CD4-positive, alpha-beta T cell (primary cell): ENCODE measurements at regions not wholly inside any gene's neighbourhood (a gene's known extent, or its start where the extent isn't known, plus 50 kb on each side); places are given as distances from the start of the nearest gene placed in this dataset.

Experiments used
- ATAC-seq: fragments of 200-7000 bp; cut with Tn5 transposase; one replicate; pipeline ENCODE4 v1.10.0; 2022; ENCODE audit warnings: mild to moderate bottlenecking; ENCODE audit not compliant: poor library complexity
- CTCF ChIA-PET: fragments of 350-600 bp; sonication (Branson Sonifier 250); formaldehyde crosslinking; loops from one replicate; lab custom pipeline; 2021; ENCODE audit warnings: antibody characterized with exemption, inconsistent platforms; lab: Charles Lee
- POLR2A ChIA-PET: fragments of 350-600 bp; sonication (Branson Sonifier 250); formaldehyde crosslinking; loops from one replicate; lab custom pipeline; 2021; ENCODE audit warnings: antibody characterized with exemption, inconsistent platforms; lab: Charles Lee
- DNase-seq, 14 experiments: peaks; one replicate each; pipeline ENCODE4 v3.0.0-alpha.2; 2013 to 2020; ENCODE audit warnings: mixed read lengths in 2 of 14
- H3K27ac ChIP-seq, 2 donors: one replicate each; pipeline versions ENCODE4 v1.5.1 to v1.7.0; 2013; ENCODE audit warnings: low read length in 2 of 2, low read depth in 1 of 2, mild to moderate bottlenecking in 1 of 2
- H3K27me3 ChIP-seq, 2 experiments: 1 replicate in 1 of 2; 2 replicates in 1 of 2; pipeline versions ENCODE4 v1.6.1 to v1.7.0; 2013; ENCODE audit warnings: low read length in 2 of 2, control low read depth in 1 of 2, mild to moderate bottlenecking in 1 of 2, moderate library complexity in 1 of 2; ENCODE audit not compliant: insufficient read depth in 2 of 2, control insufficient read depth in 1 of 2
- H3K36me3 ChIP-seq: one replicate; pipeline ENCODE4 v1.6.1; 2013; ENCODE audit warnings: low read length, control low read depth; ENCODE audit not compliant: insufficient read depth
- H3K4me1 ChIP-seq: one replicate; pipeline ENCODE4 v1.6.1; 2013; ENCODE audit warnings: low read length, control low read depth; ENCODE audit not compliant: insufficient read depth
- H3K4me3 ChIP-seq: one replicate; pipeline ENCODE4 v1.5.1; 2013; ENCODE audit warnings: mild to moderate bottlenecking, low read length, moderate library complexity
- H3K9me3 ChIP-seq, 2 experiments: 1 replicate in 1 of 2; 2 replicates in 1 of 2; pipeline versions ENCODE4 v1.6.1 to v1.7.0; 2013; ENCODE audit warnings: low read length in 2 of 2, mild to moderate bottlenecking in 2 of 2, control low read depth in 1 of 2, moderate library complexity in 1 of 2; ENCODE audit not compliant: control insufficient read depth in 1 of 2, insufficient read depth in 1 of 2
- H3K27ac Mint-ChIP-seq: one replicate; pipeline ENCODE4 v1.8.0; 2020; ENCODE audit warnings: mixed read lengths
- H3K27me3 Mint-ChIP-seq: one replicate; pipeline ENCODE4 v1.8.0; 2021; ENCODE audit warnings: mixed read lengths
- H3K36me3 Mint-ChIP-seq: one replicate; pipeline ENCODE4 v1.8.0; 2021; ENCODE audit warnings: low read depth, mixed read lengths
- H3K4me1 Mint-ChIP-seq: one replicate; pipeline ENCODE4 v1.8.0; 2021; ENCODE audit warnings: low read depth, mixed read lengths
- H3K4me3 Mint-ChIP-seq: one replicate; pipeline ENCODE4 v1.8.0; 2020; ENCODE audit warnings: mild to moderate bottlenecking, mixed read lengths
- H3K9me3 Mint-ChIP-seq: one replicate; pipeline ENCODE4 v1.8.0; 2020; ENCODE audit warnings: mixed read lengths
- CTCF ChIP-seq: fragments of 200-600 bp; IDR thresholded peaks from one replicate; pipeline ENCODE4 v1.8.0; 2022; ENCODE audit warnings: antibody characterized with exemption, mild to moderate bottlenecking
- intact Hi-C, 2 experiments: fragments of 100-400 bp; cut with DNase I in 1 of 2; cut with micrococcal nuclease in 1 of 2; formaldehyde crosslinking; loops; one replicate each; pipeline versions ENCODE4 v1.15.1 to v1.9.0; 2023 to 2025; cut with DNase I, micrococcal nuclease

GRCh38 chr3:34626699-34627098 is 828.3 kb downstream of the PDCD6IP start:
- TF ChIP-seq CTCF = no peak

GRCh38 chr3:34634939-34635338 is 836.5 kb downstream of the PDCD6IP start:
- H3K9me3 ChIP-seq = peaks cover 0 to 11% of the 10 kb centered on the region in 2 experiments
- CTCF ChIA-PET = no interaction called here
- no peaks in the 10 kb centered on the region for H3K9me3 Mint-ChIP-seq
- TF ChIP-seq CTCF = no peak
- ATAC-seq = no peak
- no peak for DNase-seq
- no peaks in the 10 kb centered on the region for H3K4me1 ChIP-seq
- H3K27ac Mint-ChIP-seq = no peak overlapping the region
- no peak overlapping the region for H3K4me3 Mint-ChIP-seq
- no peaks in the 10 kb centered on the region for H3K36me3 ChIP-seq
- POLR2A ChIA-PET = no interaction called here
- H3K4me3 ChIP-seq = no peak overlapping the region
- H3K27me3 Mint-ChIP-seq = no peaks in the 10 kb centered on the region
- no peaks in the 10 kb centered on the region for H3K4me1 Mint-ChIP-seq
- no peak overlapping the region for H3K27ac ChIP-seq
- H3K36me3 Mint-ChIP-seq = no peaks in the 10 kb centered on the region
- intact Hi-C loops = no loop called here
- no peaks in the 10 kb centered on the region for H3K27me3 ChIP-seq

More at GRCh38 chr3:34626699-34627098, 828.3 kb downstream of the PDCD6IP start:
- ATAC-seq = no peak
- Histone ChIP-seq H3K27ac (no peak overlapping the region), H3K9me3 (no peaks in the 10 kb centered on the region), H3K27me3 (no peaks in the 10 kb centered on the region), H3K36me3 (no peaks in the 10 kb centered on the region), H3K4me1 (no peaks in the 10 kb centered on the region), H3K4me3 (no peak overlapping the region)
- ChIA-PET CTCF (no interaction called here), POLR2A (no interaction called here)
- Mint-ChIP-seq H3K9me3 (peaks cover 11% of the 10 kb centered on the region), H3K4me1 (no peaks in the 10 kb centered on the region), H3K4me3 (no peak overlapping the region), H3K27ac (no peak overlapping the region), H3K36me3 (no peaks in the 10 kb centered on the region), H3K27me3 (no peaks in the 10 kb centered on the region)
- DNase-seq = no peak
- intact Hi-C loops = no loop called here

- H3K4me1 ChIP-seq = no peaks in the 10 kb centered on the region
- no peaks in the 10 kb centered on the region for H3K4me1 Mint-ChIP-seq
- H3K4me3 Mint-ChIP-seq = no peak overlapping the region
- CTCF ChIA-PET = no interaction called here
- no peaks in the 10 kb centered on the region for H3K36me3 ChIP-seq
- TF ChIP-seq CTCF = no peak
- H3K27ac Mint-ChIP-seq = no peak overlapping the region
- POLR2A ChIA-PET = no interaction called here
- no peaks in the 10 kb centered on the region for H3K27me3 Mint-ChIP-seq
- no peaks in the 10 kb centered on the region for H3K36me3 Mint-ChIP-seq
- no peak for DNase-seq
- no peak for ATAC-seq
- no peaks in the 10 kb centered on the region for H3K9me3 Mint-ChIP-seq
- H3K27me3 ChIP-seq = no peaks in the 10 kb centered on the region
- H3K9me3 ChIP-seq = peaks cover 0 to 11% of the 10 kb centered on the region in 2 experiments
- H3K4me3 ChIP-seq = no peak overlapping the region
- intact Hi-C loops = no loop called here
- no peak overlapping the region for H3K27ac ChIP-seq
Measured at GRCh38 chr3:34635352-34635850, 837.0 kb downstream of the PDCD6IP start.
